Fibroblast of skin of right biceps (primary cell): ENCODE measurements at regions not wholly inside any gene's neighbourhood (a gene's known extent, or its start where the extent isn't known, plus 50 kb on each side); places are given as distances from the start of the nearest gene placed in this dataset.
A peak's percentile ranks its signal among the peaks of the same experiment; 100 is the strongest.
"Not testable (repeated sequence)": the region's sequence is repeated elsewhere in the genome, so short reads cannot be mapped to it uniquely, and the experiment has no call there.

Experiments used
- DNase-seq: peaks from one replicate; pipeline ENCODE4 v3.0.0-alpha.2; 2013

DNA sequence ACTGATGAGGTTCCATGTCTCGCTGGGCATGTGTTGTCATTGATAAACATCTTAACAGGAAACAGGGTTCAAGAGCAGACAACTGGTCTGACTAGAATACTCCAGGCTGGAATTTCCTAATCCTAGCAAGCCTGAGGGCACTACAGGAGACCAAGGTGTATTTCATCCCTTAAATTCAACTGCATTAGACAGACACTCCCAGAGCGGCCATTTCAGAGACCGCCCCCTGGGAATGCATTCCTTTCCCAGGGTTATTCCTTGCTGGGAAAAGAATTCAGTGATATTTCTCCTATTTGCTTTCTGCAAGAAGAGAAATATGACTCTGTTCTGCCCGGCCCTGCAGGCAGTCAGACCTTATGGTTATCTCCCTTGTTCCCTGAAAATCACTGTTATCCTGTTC, 383.1 kb upstream of the MBL2 start:
- not testable (repeated sequence) for DNase-seq

GRCh38 chr10:53153831-53154230, 381.2 kb upstream of the MBL2 start:
- DNase-seq, result no peak

- peak; percentile 7 for DNase-seq
These were observed 367.9 kb upstream of the MBL2 start for GRCh38 chr10:53140506-53140905.

DNA sequence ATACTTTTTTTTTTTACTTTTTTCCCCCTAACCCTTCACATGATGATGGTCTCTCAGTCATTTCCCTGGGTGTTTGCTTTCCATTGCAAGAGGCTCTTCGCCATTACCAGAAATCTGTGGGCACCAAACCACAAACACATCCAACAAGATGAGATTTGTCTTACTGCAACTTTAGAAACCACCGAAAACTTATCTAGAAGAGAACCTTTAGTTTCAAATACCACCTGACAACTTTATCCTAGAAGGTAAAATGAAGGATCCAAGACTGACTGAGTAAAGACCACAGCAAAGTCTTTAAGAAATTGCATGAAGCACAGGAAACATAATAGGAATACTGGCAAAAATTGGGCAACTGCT, 363.3 kb upstream of the MBL2 start:
- no peak for DNase-seq

DNA sequence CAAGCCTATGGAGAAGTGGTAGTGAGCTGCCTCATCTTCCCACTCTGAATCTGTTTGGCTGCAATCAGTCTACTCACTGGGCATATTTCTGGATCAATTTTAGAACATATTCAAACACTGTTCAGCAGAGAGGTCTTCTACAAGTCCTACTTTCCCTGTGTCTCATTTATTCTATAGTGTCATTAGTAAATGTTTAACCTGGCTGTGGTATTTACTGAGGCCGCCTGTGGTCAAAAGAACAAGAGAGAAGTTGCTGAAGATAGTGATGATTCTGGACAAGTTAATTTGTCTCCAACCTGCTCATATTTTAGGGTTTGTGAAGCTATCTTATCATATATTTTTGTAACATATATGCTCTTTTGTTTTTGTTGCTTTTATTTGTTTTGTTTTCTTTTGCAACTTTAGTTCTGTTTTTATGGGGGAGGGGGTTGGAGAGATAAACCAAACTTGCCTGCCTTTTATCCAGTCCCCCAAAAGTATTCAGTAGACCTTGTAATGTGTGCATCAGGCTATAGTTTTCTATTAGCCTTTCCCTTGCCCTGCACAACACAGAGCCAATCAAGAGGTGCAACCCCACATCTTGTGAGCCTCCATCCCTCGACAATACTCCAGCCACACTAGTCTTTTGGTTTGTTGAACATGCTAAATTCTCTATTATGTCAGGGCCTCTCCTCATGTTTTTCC, 362.8 kb upstream of the MBL2 start:
- no peak for DNase-seq

GRCh38 chr10:53134050-53134449, 361.5 kb upstream of the MBL2 start:
- DNase-seq, result no peak

GRCh38 chr10:53130337-53130736, 357.8 kb upstream of the MBL2 start:
- DNase-seq, result no peak

GRCh38 chr10:53127686-53128085, 355.1 kb upstream of the MBL2 start:
- DNase-seq, result no peak

DNA sequence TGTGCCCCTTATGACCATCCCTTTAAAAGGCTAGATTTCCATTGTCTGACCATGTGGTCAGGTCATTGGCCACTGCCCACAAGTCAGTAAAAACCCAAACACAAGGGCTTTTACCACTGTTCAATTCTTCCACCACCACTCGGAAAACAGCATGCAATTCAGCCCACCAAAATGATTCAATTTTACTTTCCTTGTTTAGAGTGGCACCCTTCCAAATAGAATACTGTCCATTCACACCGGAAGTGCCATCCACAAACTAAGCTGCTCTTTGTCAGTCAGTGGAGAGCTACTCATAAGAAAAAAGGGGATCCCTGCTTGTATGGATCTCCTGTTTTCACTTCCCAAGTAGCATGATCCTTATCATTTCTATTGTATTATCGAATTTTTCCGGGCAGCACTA, 350.7 kb upstream of the MBL2 start:
- no peak for DNase-seq

DNA sequence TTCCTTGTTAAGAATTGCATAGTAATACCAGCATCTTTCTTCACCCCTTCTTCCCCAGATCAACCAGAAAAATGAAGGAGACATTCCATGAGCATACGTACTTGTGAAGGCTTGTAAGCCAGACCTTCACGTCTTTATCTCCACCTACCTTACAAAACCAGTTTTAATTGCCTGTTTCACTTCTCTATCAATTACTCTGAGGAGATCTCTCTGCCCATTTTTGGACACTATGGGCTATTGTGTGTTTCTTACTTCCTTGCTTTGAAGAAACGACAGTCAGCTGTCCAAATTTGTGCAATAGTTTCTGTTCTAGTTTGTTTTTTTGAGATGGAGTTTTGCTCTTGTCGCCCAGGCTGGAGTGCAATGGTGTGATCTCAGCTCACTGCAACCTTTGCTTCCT, 349.7 kb upstream of the MBL2 start:
- no peak for DNase-seq

GRCh38 chr10:53115660-53116059, 343.1 kb upstream of the MBL2 start:
- DNase-seq, result no peak

GRCh38 chr10:53111529-53111928, 338.9 kb upstream of the MBL2 start:
- no peak for DNase-seq

- DNase-seq, result no peak
These were observed 336.7 kb upstream of the MBL2 start for GRCh38 chr10:53109320-53109719.

DNA sequence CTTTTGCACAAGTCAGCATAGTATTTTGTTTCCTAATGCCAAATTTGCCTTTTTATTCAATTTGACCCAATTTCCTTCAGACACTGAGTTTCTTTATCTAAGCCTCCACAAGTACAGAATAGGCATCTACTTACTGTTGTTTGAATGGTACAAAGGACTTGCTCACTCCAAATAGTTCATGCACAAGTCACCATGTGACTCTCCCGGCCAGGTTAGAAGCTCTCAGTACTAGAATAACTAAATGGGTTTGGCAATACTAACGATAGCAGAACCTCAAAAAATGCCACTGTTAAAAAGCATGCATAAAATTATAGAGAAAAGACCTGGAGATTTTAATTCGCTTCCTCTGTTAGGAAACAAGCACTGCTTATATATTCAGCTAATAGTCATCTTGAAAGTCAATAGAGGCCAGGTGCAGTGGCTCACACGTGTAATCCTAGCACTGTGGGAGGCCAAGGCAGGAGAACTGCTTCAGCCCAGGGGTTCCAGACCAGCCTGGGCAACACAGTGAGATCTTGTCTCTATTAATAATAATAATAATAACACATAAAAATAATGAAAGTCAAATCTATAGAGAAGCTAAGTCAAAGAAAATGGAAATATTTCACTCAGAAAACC, 335.8 kb upstream of the MBL2 start:
- DNase-seq, result no peak

DNA sequence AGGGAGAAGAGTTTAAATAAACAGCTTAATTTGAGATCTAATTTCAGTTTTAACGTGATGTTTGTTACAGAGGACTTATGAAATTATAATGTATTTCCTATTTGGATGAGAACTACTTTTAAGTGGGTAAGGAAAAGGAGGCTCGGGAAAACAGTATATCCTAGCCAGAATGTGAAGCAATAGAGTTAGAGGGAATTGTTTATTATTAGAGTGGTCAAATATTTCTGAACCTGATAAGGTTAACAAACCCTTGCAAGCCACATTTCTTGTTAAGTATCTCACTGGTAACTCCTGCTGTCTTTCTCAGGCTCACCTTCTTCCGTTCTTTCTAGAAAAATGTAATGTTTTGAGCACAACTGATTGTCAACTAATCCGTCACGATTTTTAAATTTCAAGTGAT, 335.1 kb upstream of the MBL2 start:
- no peak for DNase-seq

- no peak for DNase-seq
These were observed 329.8 kb upstream of the MBL2 start for GRCh38 chr10:53102424-53102823.

DNA sequence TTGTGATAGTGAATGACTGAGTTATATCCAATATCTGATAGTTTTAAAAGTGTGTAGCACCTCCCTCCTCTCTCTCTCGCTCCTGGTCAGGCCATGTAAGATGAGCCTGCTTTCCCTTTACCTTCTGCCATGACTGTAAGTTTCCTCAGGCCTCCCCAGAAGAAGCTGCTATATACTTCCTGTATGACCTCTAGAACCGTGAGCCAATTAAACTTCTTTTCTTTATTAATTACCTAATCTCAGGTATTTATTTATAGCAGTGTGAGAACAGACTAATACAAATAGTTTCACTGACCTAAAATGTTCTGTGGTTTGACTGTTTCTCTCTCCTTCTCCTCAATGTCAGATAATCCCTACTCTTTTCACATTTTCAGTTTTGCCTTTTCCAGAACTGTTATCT, 321.3 kb upstream of the MBL2 start:
- no peak for DNase-seq

DNA sequence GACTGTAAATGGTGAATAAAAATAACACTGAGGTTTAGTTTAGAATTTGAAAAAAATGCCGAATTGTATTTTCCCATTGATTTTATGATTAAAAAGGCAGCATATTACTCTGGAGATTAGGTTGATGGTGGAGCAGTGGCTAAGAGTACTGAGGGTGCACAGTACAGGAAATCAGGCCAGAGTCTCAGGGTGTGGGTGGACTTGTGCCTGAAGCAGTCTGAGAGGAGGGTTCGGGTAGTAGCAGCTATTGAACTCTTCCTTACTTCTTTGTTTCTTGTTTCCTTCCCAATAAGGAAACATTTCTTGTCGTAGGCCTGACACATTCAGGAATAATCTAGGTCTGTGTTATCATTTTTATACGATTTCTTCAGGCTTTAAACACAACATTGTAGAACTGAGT, 319.0 kb upstream of the MBL2 start:
- DNase-seq, result no peak

GRCh38 chr10:53088961-53089360, 316.4 kb upstream of the MBL2 start:
- DNase-seq, result no peak

- no peak for DNase-seq
These were observed 306.7 kb upstream of the MBL2 start for GRCh38 chr10:53079283-53079682.

GRCh38 chr10:53076948-53077347, 304.4 kb upstream of the MBL2 start:
- no peak for DNase-seq

GRCh38 chr10:53075469-53075868, 302.9 kb upstream of the MBL2 start:
- no peak for DNase-seq

DNA sequence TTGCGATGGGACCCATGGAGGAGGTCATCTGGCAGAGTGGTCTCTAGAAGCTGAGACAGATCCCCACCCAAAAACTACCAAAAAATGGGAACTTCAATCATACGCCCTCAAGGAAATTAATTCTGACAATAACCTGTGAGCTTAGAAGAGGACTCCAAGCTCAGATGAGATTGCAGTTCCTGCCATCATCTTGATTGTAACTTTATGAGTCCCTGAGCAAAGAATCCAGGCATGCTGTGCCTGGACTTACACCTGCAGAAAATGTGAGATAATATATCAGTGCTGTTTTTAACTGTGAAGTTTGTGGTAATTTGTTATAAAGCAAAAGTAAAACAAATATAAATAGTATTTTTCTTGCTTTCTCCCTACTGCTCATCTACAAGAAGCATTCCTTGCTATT, 299.6 kb upstream of the MBL2 start:
- no peak for DNase-seq

- DNase-seq, result no peak
These were observed 299.0 kb upstream of the MBL2 start for GRCh38 chr10:53071505-53072125.

DNA sequence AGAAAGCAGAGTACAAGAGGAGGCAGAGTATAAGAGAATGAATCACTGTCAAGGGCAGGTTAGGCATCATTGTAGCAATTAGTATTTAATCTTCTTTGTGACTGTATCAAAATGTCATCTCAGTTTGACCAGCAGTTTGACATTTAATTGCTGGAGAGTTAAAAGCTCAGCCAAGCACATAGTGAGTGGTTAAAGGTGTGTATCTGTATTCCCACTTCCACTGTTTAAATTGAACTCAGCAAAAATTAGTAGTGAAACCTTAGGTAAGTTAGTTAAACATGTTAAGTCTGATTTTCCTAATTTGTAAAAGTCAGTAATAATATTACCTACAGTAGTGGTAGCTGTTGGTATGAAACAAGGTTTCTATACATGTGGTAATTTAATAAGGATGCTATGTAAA, 296.4 kb upstream of the MBL2 start:
- DNase-seq, result no peak
